ENCODE measurements at regions not wholly inside any gene's neighbourhood (a gene's known extent, or its start where the extent isn't known, plus 50 kb on each side); places are given as distances from the start of the nearest gene placed in this dataset.

DNA sequence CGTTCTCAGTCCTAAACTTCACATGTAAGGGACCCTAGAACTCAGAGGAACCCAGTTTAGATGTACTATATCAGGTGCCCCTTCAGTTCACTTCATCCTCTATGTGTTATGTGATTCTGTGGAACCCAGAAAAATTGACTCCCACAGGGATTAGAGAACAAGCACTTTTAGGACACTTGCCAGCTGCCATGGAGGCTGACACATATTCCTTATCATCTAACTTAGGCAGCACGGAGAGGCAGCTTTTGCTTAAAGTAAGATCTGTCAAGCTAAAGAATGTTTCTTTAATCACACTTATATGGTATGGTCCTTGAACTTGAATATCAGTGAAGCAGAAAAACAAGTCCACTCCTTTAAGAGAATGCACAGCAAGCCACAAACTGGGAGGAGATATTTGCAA lies 701.5 kb upstream of the ID4 start:
- Histone ChIP-seq H3K9ac (ENCODE audit: low read length) (no peak overlapping the region), H3K79me2 (ENCODE audit: insufficient read depth, low read length) (no peaks in the 10 kb centered on the region), H3K4me2 (ENCODE audit: low read length) (no peak overlapping the region), H3K27ac (ENCODE audit: low read depth, low read length) (no peak overlapping the region), H3K9me3 (ENCODE audit: control insufficient read depth in 1 of 2, insufficient read depth in 1 of 2, low read depth in 1 of 2, low read length in 2 of 2) (no peaks in the 10 kb centered on the region), H3K4me1 (ENCODE audit: control insufficient read depth in 1 of 2, insufficient read depth in 2 of 2, low read length in 2 of 2) (no peaks in the 10 kb centered on the region), H3K27me3 (ENCODE audit: insufficient read depth, low read length) (no peaks in the 10 kb centered on the region), H3K36me3 (ENCODE audit: control insufficient read depth in 1 of 2, insufficient read depth in 2 of 2, low read length in 2 of 2) (no peaks in the 10 kb centered on the region), H4K20me1 (ENCODE audit: insufficient read depth) (no peaks in the 10 kb centered on the region), H3K4me3 (replicated peaks in 1 of 2; ENCODE audit: low read depth in 1 of 2, low read length in 2 of 2) (no peak overlapping the region), H2AFZ (ENCODE audit: low read depth, low read length, poor library complexity, severe bottlenecking) (no peak overlapping the region), H3K9me2 (ENCODE audit: insufficient read depth) (no peaks in the 10 kb centered on the region)
- TF ChIP-seq FOSL1 (IDR thresholded peaks at IDR 0.05; ENCODE audit: low read depth) (no peak), SP1 (IDR thresholded peaks at IDR 0.05; ENCODE audit: low read depth) (no peak), EZH2phosphoT487 (IDR thresholded peaks at IDR 0.05; ENCODE audit: borderline replicate concordance) (no peak), SIN3A (IDR thresholded peaks at IDR 0.05; ENCODE audit: low read depth) (no peak), JUND (IDR thresholded peaks at IDR 0.05) (no peak), POLR2AphosphoS5 (IDR thresholded peaks at IDR 0.05; ENCODE audit: low read depth, low read length) (no peak), YY1 (IDR thresholded peaks at IDR 0.05; ENCODE audit: extremely low read depth, insufficient replicate concordance, low read depth, low read length) (no peak), TCF7L2 (IDR thresholded peaks at IDR 0.05; ENCODE audit: borderline replicate concordance, extremely low read depth, insufficient read depth, insufficient read length) (no peak), ZFX (IDR thresholded peaks at IDR 0.05) (no peak), MAX (IDR thresholded peaks at IDR 0.05) (no peak)
- TF ChIP-seq, protein P1, sequence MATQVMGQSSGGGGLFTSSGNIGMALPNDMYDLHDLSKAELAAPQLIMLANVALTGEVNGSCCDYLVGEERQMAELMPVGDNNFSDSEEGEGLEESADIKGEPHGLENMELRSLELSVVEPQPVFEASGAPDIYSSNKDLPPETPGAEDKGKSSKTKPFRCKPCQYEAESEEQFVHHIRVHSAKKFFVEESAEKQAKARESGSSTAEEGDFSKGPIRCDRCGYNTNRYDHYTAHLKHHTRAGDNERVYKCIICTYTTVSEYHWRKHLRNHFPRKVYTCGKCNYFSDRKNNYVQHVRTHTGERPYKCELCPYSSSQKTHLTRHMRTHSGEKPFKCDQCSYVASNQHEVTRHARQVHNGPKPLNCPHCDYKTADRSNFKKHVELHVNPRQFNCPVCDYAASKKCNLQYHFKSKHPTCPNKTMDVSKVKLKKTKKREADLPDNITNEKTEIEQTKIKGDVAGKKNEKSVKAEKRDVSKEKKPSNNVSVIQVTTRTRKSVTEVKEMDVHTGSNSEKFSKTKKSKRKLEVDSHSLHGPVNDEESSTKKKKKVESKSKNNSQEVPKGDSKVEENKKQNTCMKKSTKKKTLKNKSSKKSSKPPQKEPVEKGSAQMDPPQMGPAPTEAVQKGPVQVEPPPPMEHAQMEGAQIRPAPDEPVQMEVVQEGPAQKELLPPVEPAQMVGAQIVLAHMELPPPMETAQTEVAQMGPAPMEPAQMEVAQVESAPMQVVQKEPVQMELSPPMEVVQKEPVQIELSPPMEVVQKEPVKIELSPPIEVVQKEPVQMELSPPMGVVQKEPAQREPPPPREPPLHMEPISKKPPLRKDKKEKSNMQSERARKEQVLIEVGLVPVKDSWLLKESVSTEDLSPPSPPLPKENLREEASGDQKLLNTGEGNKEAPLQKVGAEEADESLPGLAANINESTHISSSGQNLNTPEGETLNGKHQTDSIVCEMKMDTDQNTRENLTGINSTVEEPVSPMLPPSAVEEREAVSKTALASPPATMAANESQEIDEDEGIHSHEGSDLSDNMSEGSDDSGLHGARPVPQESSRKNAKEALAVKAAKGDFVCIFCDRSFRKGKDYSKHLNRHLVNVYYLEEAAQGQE (IDR thresholded peaks at IDR 0.05; ENCODE audit: low read depth) = no peak
- TF ChIP-seq, protein P2, sequence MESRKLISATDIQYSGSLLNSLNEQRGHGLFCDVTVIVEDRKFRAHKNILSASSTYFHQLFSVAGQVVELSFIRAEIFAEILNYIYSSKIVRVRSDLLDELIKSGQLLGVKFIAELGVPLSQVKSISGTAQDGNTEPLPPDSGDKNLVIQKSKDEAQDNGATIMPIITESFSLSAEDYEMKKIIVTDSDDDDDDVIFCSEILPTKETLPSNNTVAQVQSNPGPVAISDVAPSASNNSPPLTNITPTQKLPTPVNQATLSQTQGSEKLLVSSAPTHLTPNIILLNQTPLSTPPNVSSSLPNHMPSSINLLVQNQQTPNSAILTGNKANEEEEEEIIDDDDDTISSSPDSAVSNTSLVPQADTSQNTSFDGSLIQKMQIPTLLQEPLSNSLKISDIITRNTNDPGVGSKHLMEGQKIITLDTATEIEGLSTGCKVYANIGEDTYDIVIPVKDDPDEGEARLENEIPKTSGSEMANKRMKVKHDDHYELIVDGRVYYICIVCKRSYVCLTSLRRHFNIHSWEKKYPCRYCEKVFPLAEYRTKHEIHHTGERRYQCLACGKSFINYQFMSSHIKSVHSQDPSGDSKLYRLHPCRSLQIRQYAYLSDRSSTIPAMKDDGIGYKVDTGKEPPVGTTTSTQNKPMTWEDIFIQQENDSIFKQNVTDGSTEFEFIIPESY (IDR thresholded peaks at IDR 0.05; ENCODE audit: extremely low read depth, insufficient replicate concordance, low read length) = no peak
- intact Hi-C loops (cut with micrococcal nuclease) = no loop called here
- no peak for DNase-seq (ENCODE audit: low read depth, low spot score)
- ChIA-PET RAD21 (ENCODE audit: low non-redundant PET in 1 of 2, low total read pairs in 2 of 2, uncharacterized antibody in 2 of 2, unreplicated experiment in 2 of 2) (no interaction called here), POLR2A (no interaction called here), CTCF (no interaction called here)
- no peak for ATAC-seq
- BruUV-seq (replicated peaks) = no TSS peak
